ENCODE measurements at regions not wholly inside any gene's neighbourhood (a gene's known extent, or its start where the extent isn't known, plus 50 kb on each side); places are given as distances from the start of the nearest gene placed in this dataset.

DNA sequence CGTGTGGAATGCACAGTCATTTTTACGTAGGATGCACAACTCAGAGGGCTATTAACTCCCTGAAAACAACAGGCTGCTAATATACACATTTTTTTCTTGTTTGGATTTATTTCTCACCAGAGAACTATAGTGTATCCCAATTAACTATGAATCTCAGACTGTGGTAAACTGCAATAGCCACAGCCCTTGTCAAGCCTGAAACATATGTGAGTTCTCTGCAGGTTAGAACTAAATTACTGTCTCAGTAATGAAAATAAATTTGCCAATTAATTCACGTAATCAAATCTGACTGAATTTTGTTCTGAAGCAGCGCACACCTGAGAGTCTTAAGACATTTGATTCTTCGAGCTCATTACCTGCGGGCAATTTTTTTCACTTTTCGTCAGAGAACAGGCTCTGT is 318.6 kb downstream of the PMP22 start (continued):
- TF ChIP-seq HDAC6 (IDR thresholded peaks at IDR 0.05; ENCODE audit: low read depth, low read length), result no peak
- no peak for TF ChIP-seq RBBP5 (IDR thresholded peaks at IDR 0.05; ENCODE audit: borderline replicate concordance, low read depth, low read length)
- no peak for TF ChIP-seq TAF7 (optimal IDR thresholded peaks at IDR 0.05; ENCODE audit: borderline replicate concordance, low read depth, low read length)
- no peak for TF ChIP-seq PHF8 (conservative IDR thresholded peaks at IDR 0.05; ENCODE audit: low read depth, low read length)
- no peak for TF ChIP-seq CHD1 (IDR thresholded peaks at IDR 0.05; ENCODE audit: low read depth, low read length)

Data from H1 (cell line).